ENCODE measurements at regions not wholly inside any gene's neighbourhood (a gene's known extent, or its start where the extent isn't known, plus 50 kb on each side); places are given as distances from the start of the nearest gene placed in this dataset.

DNA sequence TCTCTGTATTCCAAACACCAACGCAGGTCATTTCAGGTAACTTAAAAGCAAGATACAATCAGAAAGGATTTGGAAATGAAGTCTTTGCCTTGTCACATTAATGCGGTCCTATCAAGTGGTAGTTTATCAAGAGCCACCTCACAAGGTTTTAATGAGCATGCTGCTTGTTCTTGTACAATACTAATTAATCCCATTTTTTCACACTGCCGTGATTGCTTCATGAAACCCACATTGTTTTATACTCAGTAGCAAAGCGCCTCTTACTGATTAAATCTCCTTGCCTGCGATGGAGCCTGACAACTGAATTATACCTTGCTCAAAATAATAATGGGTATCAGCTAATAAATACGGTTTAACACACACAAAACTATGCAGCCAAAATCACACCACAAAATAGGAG, 234.1 kb upstream of the TSHZ2 start:
- no peak overlapping the region for H3K4me3 ChIP-seq
- H3K27ac ChIP-seq (replicated peaks in 1 of 4): no peak overlapping the region
- H3K4me1 ChIP-seq: no peaks in the 10 kb centered on the region
- intact Hi-C loops (cut with DNase I): no loop called here
- 92% methylated on average over 6 of the region's 6 CpGs for WGBS
- no peaks in the 10 kb centered on the region for H3K36me3 ChIP-seq
- DNase-seq (ENCODE audit: extremely low spot score): no peak
- TF ChIP-seq, protein P1, sequence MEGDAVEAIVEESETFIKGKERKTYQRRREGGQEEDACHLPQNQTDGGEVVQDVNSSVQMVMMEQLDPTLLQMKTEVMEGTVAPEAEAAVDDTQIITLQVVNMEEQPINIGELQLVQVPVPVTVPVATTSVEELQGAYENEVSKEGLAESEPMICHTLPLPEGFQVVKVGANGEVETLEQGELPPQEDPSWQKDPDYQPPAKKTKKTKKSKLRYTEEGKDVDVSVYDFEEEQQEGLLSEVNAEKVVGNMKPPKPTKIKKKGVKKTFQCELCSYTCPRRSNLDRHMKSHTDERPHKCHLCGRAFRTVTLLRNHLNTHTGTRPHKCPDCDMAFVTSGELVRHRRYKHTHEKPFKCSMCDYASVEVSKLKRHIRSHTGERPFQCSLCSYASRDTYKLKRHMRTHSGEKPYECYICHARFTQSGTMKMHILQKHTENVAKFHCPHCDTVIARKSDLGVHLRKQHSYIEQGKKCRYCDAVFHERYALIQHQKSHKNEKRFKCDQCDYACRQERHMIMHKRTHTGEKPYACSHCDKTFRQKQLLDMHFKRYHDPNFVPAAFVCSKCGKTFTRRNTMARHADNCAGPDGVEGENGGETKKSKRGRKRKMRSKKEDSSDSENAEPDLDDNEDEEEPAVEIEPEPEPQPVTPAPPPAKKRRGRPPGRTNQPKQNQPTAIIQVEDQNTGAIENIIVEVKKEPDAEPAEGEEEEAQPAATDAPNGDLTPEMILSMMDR (IDR thresholded peaks at IDR 0.05): no peak
- no peak for TF ChIP-seq POLR2AphosphoS5 (IDR thresholded peaks at IDR 0.05)
- no peak for TF ChIP-seq EP300 (IDR thresholded peaks at IDR 0.05)
- TF ChIP-seq POLR2A (IDR thresholded peaks at IDR 0.05; ENCODE audit: low read depth): no peak
- H3K27me3 ChIP-seq: no peaks in the 10 kb centered on the region
- no peaks in the 10 kb centered on the region for H3K9me3 ChIP-seq

DNA sequence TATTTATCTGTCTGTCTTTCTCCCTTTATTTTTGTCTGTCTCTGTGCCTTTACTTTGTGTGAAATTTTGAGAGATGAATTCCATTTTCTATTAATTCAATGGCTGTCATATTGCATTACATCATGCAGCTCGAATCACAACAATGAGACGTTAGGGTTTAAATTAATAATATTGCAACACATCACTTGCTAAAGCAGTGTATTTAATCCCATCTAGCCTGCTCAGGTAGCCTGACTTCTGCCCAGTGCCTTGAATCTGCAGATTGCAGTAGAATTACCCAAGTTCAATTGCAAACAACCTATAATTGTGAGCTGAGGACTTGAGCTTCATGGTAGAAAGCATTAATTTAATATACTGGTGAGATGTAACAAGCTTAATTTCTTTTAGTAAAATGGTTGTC, 235.7 kb upstream of the TSHZ2 start:
- Histone ChIP-seq H3K4me3 (no peak overlapping the region), H3K36me3 (no peaks in the 10 kb centered on the region), H3K4me1 (no peaks in the 10 kb centered on the region), H3K27me3 (no peaks in the 10 kb centered on the region), H3K9me3 (no peaks in the 10 kb centered on the region), H3K27ac (replicated peaks in 1 of 4) (no peak overlapping the region)
- no peak for DNase-seq (ENCODE audit: extremely low spot score)
- TF ChIP-seq, protein P1 (IDR thresholded peaks at IDR 0.05): no peak
- TF ChIP-seq POLR2A (IDR thresholded peaks at IDR 0.05; ENCODE audit: low read depth): no peak
- TF ChIP-seq POLR2AphosphoS5 (IDR thresholded peaks at IDR 0.05): no peak
- no peak for TF ChIP-seq EP300 (IDR thresholded peaks at IDR 0.05)
- 57% methylated on average over 2 of the region's 2 CpGs for WGBS
- intact Hi-C loops (cut with DNase I): no loop called here

DNA sequence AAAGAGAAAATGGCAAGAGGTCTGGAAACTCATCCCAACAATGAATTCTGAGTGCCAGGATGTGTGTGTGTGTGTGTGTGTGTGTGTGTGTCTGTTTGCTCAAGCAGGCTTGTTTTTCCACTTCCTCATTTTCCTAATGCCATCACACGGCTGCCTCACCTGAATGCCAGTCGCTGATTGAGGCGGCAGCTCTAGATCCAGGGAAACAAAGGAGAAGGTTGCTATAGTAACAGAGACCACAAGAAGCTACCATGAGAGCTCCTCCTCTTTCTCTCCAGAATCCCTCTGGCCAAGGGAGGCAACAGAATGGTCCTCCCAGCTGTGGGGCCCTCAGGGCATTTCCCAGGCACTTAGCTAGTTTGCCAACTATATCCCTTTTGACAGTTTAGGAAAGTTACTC, 241.1 kb upstream of the TSHZ2 start:
- Histone ChIP-seq H3K36me3 (no peaks in the 10 kb centered on the region), H3K27ac (replicated peaks in 1 of 4) (no peak overlapping the region), H3K27me3 (no peaks in the 10 kb centered on the region), H3K4me1 (no peaks in the 10 kb centered on the region), H3K9me3 (peaks cover 0 to 11% (median 0%) of the 10 kb centered on the region in 4 donors), H3K4me3 (no peak overlapping the region)
- TF ChIP-seq POLR2AphosphoS5 (IDR thresholded peaks at IDR 0.05) (no peak), POLR2A (IDR thresholded peaks at IDR 0.05; ENCODE audit: low read depth) (no peak), EP300 (IDR thresholded peaks at IDR 0.05) (no peak)
- TF ChIP-seq, protein P1 (IDR thresholded peaks at IDR 0.05): no peak
- WGBS: 51% methylated on average over 3 of the region's 3 CpGs
- DNase-seq (ENCODE audit: extremely low spot score): peak; percentile 89
- intact Hi-C loops (cut with DNase I): no loop called here

DNA sequence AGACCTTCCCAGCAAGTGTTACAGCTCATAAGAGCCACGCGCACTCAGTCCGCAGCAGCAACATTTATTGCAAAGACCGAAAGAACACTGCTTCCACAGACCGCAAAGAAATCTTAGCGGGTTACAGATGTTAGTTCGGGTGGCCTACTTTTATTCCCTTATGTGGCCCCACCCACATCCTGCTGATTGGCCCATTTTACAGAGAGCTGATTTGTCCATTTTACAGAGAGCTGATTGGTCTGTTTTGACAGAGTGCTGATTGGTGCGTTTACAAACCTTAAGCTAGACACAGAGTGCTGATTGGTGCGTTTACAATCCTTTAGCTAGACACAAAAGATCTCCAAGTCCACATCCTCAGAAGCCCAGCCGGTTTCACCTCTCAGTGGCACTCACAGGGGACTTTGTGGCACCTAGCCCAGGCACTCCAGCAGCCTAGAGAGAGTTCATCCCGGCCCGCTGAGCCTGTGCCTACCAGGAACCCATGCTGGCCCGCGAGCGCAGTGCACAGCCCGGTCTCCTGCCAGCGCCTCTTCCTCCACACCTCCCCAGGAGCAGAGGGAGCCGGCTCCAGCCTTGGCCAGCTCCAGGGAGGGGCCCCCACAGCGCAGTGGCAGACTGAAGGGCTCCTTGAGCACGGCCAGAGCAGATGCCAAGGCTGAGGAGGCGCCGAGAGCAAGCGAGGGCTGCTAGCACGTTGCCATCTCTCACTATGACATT, 244.3 kb upstream of the TSHZ2 start:
- H3K36me3 ChIP-seq: no peaks in the 10 kb centered on the region
- TF ChIP-seq, protein P1 (IDR thresholded peaks at IDR 0.05): no peak
- TF ChIP-seq POLR2AphosphoS5 (IDR thresholded peaks at IDR 0.05) (no peak), EP300 (IDR thresholded peaks at IDR 0.05) (no peak), POLR2A (IDR thresholded peaks at IDR 0.05; ENCODE audit: low read depth) (no peak)
- H3K4me3 ChIP-seq: no peak overlapping the region
- no peaks in the 10 kb centered on the region for H3K27me3 ChIP-seq
- peak; percentile 89 for DNase-seq (ENCODE audit: extremely low spot score)
- intact Hi-C loops (cut with DNase I): no loop called here
- peaks cover 0 to 11% (median 0%) of the 10 kb centered on the region in 4 donors for H3K9me3 ChIP-seq
- no peaks in the 10 kb centered on the region for H3K4me1 ChIP-seq
- 91% methylated on average over 24 of the region's 24 CpGs for WGBS
- H3K27ac ChIP-seq (replicated peaks in 1 of 4): no peak overlapping the region

DNA sequence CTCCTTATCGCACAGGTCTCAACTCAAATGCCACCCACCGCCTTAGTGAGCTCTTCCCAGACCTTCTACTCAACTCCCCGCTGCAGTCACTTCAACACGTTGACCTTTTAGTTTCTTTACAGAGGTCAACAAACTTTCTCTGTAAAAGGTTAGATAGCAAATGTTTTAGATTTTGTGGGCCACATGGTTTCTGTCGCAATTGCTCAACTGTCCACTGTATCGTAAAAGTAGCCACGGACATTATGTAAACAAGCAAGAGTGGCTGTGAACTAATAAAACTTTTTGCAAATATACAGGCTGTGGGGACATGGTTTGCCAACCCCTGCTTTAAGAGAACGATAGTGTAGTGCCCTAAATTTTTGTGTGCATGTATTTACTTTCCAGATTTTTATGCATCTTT, 247.6 kb upstream of the TSHZ2 start:
- no peaks in the 10 kb centered on the region for H3K4me1 ChIP-seq
- H3K36me3 ChIP-seq: no peaks in the 10 kb centered on the region
- H3K4me3 ChIP-seq: no peak overlapping the region
- WGBS: 62% methylated on average over 8 of the region's 8 CpGs
- TF ChIP-seq POLR2A (IDR thresholded peaks at IDR 0.05; ENCODE audit: low read depth): no peak
- TF ChIP-seq POLR2AphosphoS5 (IDR thresholded peaks at IDR 0.05): no peak
- TF ChIP-seq, protein P1 (IDR thresholded peaks at IDR 0.05): no peak
- no peak for TF ChIP-seq EP300 (IDR thresholded peaks at IDR 0.05)
- no peaks in the 10 kb centered on the region for H3K27me3 ChIP-seq
- intact Hi-C loops (cut with DNase I): no loop called here
- no peak overlapping the region for H3K27ac ChIP-seq (replicated peaks in 1 of 4)
- DNase-seq (ENCODE audit: extremely low spot score): no peak
- H3K9me3 ChIP-seq: peaks cover 0 to 3% (median 0%) of the 10 kb centered on the region in 4 donors

Measured in esophagus muscularis mucosa (tissue), 4 donors.